ENCODE measurements at regions not wholly inside any gene's neighbourhood (a gene's known extent, or its start where the extent isn't known, plus 50 kb on each side); places are given as distances from the start of the nearest gene placed in this dataset.
"Not testable (repeated sequence)": the region's sequence is repeated elsewhere in the genome, so short reads cannot be mapped to it uniquely, and the experiment has no call there.

- TF ChIP-seq POLR2A (IDR thresholded peaks at IDR 0.05; ENCODE audit: low read length); CBX2 (IDR thresholded peaks at IDR 0.05; ENCODE audit: borderline replicate concordance, low read depth); CTCF (IDR thresholded peaks at IDR 0.05): not testable (repeated sequence)
Observed at GRCh38 chr12:9474197-9474596, 133.5 kb downstream of the KLRB1 start.

All from A549 (cell line).